ENCODE measurements at regions not wholly inside any gene's neighbourhood (a gene's known extent, or its start where the extent isn't known, plus 50 kb on each side); places are given as distances from the start of the nearest gene placed in this dataset.

- TF ChIP-seq POLR2A (IDR thresholded peaks at IDR 0.05) (no peak), CTCF (IDR thresholded peaks at IDR 0.05) (no peak)
These were observed 499.1 kb downstream of the LIG4 start for GRCh38 chr13:107716241-107716640.

Data from breast epithelium (tissue), 3 donors.